ENCODE measurements at regions not wholly inside any gene's neighbourhood (a gene's known extent, or its start where the extent isn't known, plus 50 kb on each side); places are given as distances from the start of the nearest gene placed in this dataset.

GRCh38 chr3:137947117-137947516, 62.8 kb upstream of the CLDN18 start:
- TF ChIP-seq TCF7L2 (IDR thresholded peaks at IDR 0.05; ENCODE audit: low read depth, low read length) (no peak), POLR2AphosphoS5 (IDR thresholded peaks at IDR 0.05; ENCODE audit: low read depth, low read length) (no peak), SIN3A (IDR thresholded peaks at IDR 0.05; ENCODE audit: borderline replicate concordance, insufficient read depth, low read depth, low read length) (no peak), REST (IDR thresholded peaks at IDR 0.05; ENCODE audit: insufficient read depth in 1 of 2, low read depth in 2 of 2, low read length in 1 of 2) (no peak)
- TF ChIP-seq, protein P1, sequence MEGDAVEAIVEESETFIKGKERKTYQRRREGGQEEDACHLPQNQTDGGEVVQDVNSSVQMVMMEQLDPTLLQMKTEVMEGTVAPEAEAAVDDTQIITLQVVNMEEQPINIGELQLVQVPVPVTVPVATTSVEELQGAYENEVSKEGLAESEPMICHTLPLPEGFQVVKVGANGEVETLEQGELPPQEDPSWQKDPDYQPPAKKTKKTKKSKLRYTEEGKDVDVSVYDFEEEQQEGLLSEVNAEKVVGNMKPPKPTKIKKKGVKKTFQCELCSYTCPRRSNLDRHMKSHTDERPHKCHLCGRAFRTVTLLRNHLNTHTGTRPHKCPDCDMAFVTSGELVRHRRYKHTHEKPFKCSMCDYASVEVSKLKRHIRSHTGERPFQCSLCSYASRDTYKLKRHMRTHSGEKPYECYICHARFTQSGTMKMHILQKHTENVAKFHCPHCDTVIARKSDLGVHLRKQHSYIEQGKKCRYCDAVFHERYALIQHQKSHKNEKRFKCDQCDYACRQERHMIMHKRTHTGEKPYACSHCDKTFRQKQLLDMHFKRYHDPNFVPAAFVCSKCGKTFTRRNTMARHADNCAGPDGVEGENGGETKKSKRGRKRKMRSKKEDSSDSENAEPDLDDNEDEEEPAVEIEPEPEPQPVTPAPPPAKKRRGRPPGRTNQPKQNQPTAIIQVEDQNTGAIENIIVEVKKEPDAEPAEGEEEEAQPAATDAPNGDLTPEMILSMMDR (IDR thresholded peaks at IDR 0.05): no peak
- ATAC-seq (no peak), DNase-seq (ENCODE audit: low read depth, low spot score) (no peak)
- Histone ChIP-seq H3K36me3 (ENCODE audit: control insufficient read depth, insufficient read depth, low read length) (no peaks in the 10 kb centered on the region), H3K27me3 (ENCODE audit: control insufficient read depth, insufficient read depth, low read length) (no peaks in the 10 kb centered on the region; the same call in 1 of the 2 replicates), H3K27ac (ENCODE audit: low read length) (no peak overlapping the region), H3K4me1 (ENCODE audit: control insufficient read depth, insufficient read depth, low read length) (no peaks in the 10 kb centered on the region), H3K9me3 (ENCODE audit: control insufficient read depth, insufficient read depth, low read depth, low read length) (no peaks in the 10 kb centered on the region), H3K4me3 (ENCODE audit: low read depth in 2 of 2, low read length in 2 of 2) (no peak overlapping the region)
- intact Hi-C loops (cut with micrococcal nuclease; ENCODE audit: unreplicated experiment): loop anchor here (5.0 kb wide), 2 partner anchors 240 to 840 kb away; no protein-coding TSS in a partner anchor
- CTCF ChIA-PET: interaction anchor here (0.6 kb wide), 1 partner anchor 817 kb away, joined by 3 read pairs; no protein-coding TSS in a partner anchor
- POLR2A ChIA-PET: no interaction called here
- in situ Hi-C loops (cut with HindIII; ENCODE audit: low pct_unique_long_range_greater_than_20kb, low sequenced_read_pairs): no loop called here
- BruUV-seq (replicated peaks): no TSS peak

GRCh38 chr3:137948400-137949072, 61.4 kb upstream of the CLDN18 start:
- Histone ChIP-seq H3K36me3 (ENCODE audit: control insufficient read depth, insufficient read depth, low read length) (no peaks in the 10 kb centered on the region), H3K4me3 (ENCODE audit: low read depth in 2 of 2, low read length in 2 of 2) (no peak overlapping the region), H3K27me3 (ENCODE audit: control insufficient read depth, insufficient read depth, low read length) (no peaks in the 10 kb centered on the region; the same call in 1 of the 2 replicates), H3K27ac (ENCODE audit: low read length) (no peak overlapping the region), H3K4me1 (ENCODE audit: control insufficient read depth, insufficient read depth, low read length) (no peaks in the 10 kb centered on the region), H3K9me3 (ENCODE audit: control insufficient read depth, insufficient read depth, low read depth, low read length) (no peaks in the 10 kb centered on the region)
- TF ChIP-seq POLR2AphosphoS5 (IDR thresholded peaks at IDR 0.05; ENCODE audit: low read depth, low read length) (no peak), REST (IDR thresholded peaks at IDR 0.05; ENCODE audit: insufficient read depth in 1 of 2, low read depth in 2 of 2, low read length in 1 of 2) (no peak), TCF7L2 (IDR thresholded peaks at IDR 0.05; ENCODE audit: low read depth, low read length) (no peak), SIN3A (IDR thresholded peaks at IDR 0.05; ENCODE audit: borderline replicate concordance, insufficient read depth, low read depth, low read length) (no peak)
- TF ChIP-seq, protein P1 (IDR thresholded peaks at IDR 0.05): no peak
- no peak for DNase-seq (ENCODE audit: low read depth, low spot score)
- intact Hi-C loops (cut with micrococcal nuclease; ENCODE audit: unreplicated experiment) (loop anchor here (5.0 kb wide), 2 partner anchors 241 to 841 kb away; no protein-coding TSS in a partner anchor), in situ Hi-C loops (cut with HindIII; ENCODE audit: low pct_unique_long_range_greater_than_20kb, low sequenced_read_pairs) (no loop called here)
- ChIA-PET CTCF (no interaction called here), POLR2A (no interaction called here)
- no TSS peak for BruUV-seq (replicated peaks)
- no peak for ATAC-seq
